ENCODE measurements at regions not wholly inside any gene's neighbourhood (a gene's known extent, or its start where the extent isn't known, plus 50 kb on each side); places are given as distances from the start of the nearest gene placed in this dataset.

GRCh38 chr6:90388395-90388794 is 91.8 kb upstream of the BACH2 start:
- TF ChIP-seq CTCF (IDR thresholded peaks at IDR 0.05), result no peak
- no peak for TF ChIP-seq EZH2 (IDR thresholded peaks at IDR 0.05; ENCODE audit: borderline replicate concordance, insufficient read depth, low read depth, low read length, poor library complexity, severe bottlenecking)

All from B cell (primary cell).